HepG2 (cell line): ENCODE measurements at regions not wholly inside any gene's neighbourhood (a gene's known extent, or its start where the extent isn't known, plus 50 kb on each side); places are given as distances from the start of the nearest gene placed in this dataset.

Experiments
- ATAD3A ChIP-seq: sonication (generic); formaldehyde crosslinking; IDR thresholded peaks from 2 replicates; pipeline ENCODE4 v1.4.0; 2020; ENCODE audit warnings: missing genetic modification reagents
- MED13 ChIP-seq: sonication (generic); formaldehyde crosslinking; IDR thresholded peaks from 2 replicates; pipeline ENCODE4 v1.5.0; 2020; ENCODE audit warnings: missing genetic modification reagents
- RXRB ChIP-seq: IDR thresholded peaks from 2 replicates; pipeline ENCODE4 v1.6.1; 2016; ENCODE audit warnings: borderline replicate concordance, missing genetic modification reagents, missing compliant biosample characterization
- STAT5B ChIP-seq: sonication (generic); formaldehyde crosslinking; IDR thresholded peaks from 2 replicates; pipeline ENCODE4 v1.4.0; 2020; ENCODE audit warnings: missing genetic modification reagents
- ZNF232 ChIP-seq: sonication (generic); formaldehyde crosslinking; IDR thresholded peaks from 2 replicates; pipeline ENCODE4 v1.4.0; 2020; ENCODE audit warnings: missing genetic modification reagents, borderline replicate concordance
- ZNF501 ChIP-seq: sonication (generic); formaldehyde crosslinking; IDR thresholded peaks from 2 replicates; pipeline ENCODE4 v1.5.1; 2020; ENCODE audit warnings: mild to moderate bottlenecking, moderate library complexity, missing genetic modification reagents
- ZNF546 ChIP-seq: sonication (generic); formaldehyde crosslinking; conservative IDR thresholded peaks from 2 replicates; pipeline ENCODE4 v1.8.1; 2023; ENCODE audit warnings: mild to moderate bottlenecking, missing genetic modification reagents
- TF ChIP-seq, protein P1 (sequence below): sonication (generic); formaldehyde crosslinking; IDR thresholded peaks from 2 replicates; pipeline ENCODE4 v1.5.1; 2020; ENCODE audit warnings: mild to moderate bottlenecking, missing genetic modification reagents, borderline replicate concordance
- TF ChIP-seq, protein P2 (sequence below): sonication (generic); formaldehyde crosslinking; IDR thresholded peaks from 2 replicates; pipeline ENCODE4 v1.4.0; 2020; ENCODE audit warnings: missing genetic modification reagents
- TF ChIP-seq, protein P3 (sequence below): sonication (generic); formaldehyde crosslinking; IDR thresholded peaks from 2 replicates; pipeline ENCODE4 v1.4.0; 2020; ENCODE audit warnings: missing genetic modification reagents
- TF ChIP-seq, protein P4 (sequence below): sonication (generic); formaldehyde crosslinking; IDR thresholded peaks from 2 replicates; pipeline ENCODE4 v1.8.0; 2022; ENCODE audit warnings: mild to moderate bottlenecking, missing genetic modification reagents, moderate library complexity

DNA sequence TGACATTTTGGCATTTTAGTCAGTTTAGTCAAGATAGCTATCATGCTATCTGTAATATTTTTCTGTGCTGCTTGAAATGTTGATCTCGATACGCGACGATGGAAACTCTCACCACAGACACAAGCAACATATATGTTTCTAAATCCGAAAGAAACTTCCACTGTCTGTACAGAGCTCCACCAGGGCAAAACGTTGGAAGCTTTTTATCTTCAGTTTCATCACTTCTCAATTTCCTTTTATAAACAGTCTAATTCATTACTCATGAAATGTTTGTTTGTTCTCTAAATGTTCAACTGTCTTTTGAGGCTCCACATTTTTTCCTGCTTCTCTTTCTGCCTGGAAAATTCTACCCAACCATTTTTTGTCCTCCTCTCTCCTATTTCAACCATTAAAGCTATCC lies 737.6 kb downstream of the SLC16A7 start (continued):
- TF ChIP-seq, protein P1, sequence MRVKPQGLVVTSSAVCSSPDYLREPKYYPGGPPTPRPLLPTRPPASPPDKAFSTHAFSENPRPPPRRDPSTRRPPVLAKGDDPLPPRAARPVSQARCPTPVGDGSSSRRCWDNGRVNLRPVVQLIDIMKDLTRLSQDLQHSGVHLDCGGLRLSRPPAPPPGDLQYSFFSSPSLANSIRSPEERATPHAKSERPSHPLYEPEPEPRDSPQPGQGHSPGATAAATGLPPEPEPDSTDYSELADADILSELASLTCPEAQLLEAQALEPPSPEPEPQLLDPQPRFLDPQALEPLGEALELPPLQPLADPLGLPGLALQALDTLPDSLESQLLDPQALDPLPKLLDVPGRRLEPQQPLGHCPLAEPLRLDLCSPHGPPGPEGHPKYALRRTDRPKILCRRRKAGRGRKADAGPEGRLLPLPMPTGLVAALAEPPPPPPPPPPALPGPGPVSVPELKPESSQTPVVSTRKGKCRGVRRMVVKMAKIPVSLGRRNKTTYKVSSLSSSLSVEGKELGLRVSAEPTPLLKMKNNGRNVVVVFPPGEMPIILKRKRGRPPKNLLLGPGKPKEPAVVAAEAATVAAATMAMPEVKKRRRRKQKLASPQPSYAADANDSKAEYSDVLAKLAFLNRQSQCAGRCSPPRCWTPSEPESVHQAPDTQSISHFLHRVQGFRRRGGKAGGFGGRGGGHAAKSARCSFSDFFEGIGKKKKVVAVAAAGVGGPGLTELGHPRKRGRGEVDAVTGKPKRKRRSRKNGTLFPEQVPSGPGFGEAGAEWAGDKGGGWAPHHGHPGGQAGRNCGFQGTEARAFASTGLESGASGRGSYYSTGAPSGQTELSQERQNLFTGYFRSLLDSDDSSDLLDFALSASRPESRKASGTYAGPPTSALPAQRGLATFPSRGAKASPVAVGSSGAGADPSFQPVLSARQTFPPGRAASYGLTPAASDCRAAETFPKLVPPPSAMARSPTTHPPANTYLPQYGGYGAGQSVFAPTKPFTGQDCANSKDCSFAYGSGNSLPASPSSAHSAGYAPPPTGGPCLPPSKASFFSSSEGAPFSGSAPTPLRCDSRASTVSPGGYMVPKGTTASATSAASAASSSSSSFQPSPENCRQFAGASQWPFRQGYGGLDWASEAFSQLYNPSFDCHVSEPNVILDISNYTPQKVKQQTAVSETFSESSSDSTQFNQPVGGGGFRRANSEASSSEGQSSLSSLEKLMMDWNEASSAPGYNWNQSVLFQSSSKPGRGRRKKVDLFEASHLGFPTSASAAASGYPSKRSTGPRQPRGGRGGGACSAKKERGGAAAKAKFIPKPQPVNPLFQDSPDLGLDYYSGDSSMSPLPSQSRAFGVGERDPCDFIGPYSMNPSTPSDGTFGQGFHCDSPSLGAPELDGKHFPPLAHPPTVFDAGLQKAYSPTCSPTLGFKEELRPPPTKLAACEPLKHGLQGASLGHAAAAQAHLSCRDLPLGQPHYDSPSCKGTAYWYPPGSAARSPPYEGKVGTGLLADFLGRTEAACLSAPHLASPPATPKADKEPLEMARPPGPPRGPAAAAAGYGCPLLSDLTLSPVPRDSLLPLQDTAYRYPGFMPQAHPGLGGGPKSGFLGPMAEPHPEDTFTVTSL (CRISPR knock-in tag) = no peak
- TF ChIP-seq ATAD3A (CRISPR knock-in tag) (no peak), ZNF501 (CRISPR knock-in tag) (no peak), MED13 (CRISPR knock-in tag) (no peak), RXRB (CRISPR knock-in tag) (no peak), ZNF546 (no peak), STAT5B (CRISPR knock-in tag) (no peak), ZNF232 (CRISPR knock-in tag) (no peak)
- TF ChIP-seq, protein P2, sequence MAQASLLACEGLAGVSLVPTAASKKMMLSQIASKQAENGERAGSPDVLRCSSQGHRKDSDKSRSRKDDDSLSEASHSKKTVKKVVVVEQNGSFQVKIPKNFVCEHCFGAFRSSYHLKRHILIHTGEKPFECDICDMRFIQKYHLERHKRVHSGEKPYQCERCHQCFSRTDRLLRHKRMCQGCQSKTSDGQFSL (CRISPR knock-in tag) = no peak
- TF ChIP-seq, protein P3, sequence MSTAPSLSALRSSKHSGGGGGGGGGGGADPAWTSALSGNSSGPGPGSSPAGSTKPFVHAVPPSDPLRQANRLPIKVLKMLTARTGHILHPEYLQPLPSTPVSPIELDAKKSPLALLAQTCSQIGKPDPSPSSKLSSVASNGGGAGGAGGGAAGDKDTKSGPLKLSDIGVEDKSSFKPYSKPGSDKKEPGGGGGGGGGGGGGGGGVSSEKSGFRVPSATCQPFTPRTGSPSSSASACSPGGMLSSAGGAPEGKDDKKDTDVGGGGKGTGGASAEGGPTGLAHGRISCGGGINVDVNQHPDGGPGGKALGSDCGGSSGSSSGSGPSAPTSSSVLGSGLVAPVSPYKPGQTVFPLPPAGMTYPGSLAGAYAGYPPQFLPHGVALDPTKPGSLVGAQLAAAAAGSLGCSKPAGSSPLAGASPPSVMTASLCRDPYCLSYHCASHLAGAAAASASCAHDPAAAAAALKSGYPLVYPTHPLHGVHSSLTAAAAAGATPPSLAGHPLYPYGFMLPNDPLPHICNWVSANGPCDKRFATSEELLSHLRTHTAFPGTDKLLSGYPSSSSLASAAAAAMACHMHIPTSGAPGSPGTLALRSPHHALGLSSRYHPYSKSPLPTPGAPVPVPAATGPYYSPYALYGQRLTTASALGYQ (CRISPR knock-in tag) = no peak
- TF ChIP-seq, protein P4, sequence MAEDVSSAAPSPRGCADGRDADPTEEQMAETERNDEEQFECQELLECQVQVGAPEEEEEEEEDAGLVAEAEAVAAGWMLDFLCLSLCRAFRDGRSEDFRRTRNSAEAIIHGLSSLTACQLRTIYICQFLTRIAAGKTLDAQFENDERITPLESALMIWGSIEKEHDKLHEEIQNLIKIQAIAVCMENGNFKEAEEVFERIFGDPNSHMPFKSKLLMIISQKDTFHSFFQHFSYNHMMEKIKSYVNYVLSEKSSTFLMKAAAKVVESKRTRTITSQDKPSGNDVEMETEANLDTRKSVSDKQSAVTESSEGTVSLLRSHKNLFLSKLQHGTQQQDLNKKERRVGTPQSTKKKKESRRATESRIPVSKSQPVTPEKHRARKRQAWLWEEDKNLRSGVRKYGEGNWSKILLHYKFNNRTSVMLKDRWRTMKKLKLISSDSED (CRISPR knock-in tag) = no peak
